Gastroesophageal sphincter (tissue), 3 donors: ENCODE measurements at regions not wholly inside any gene's neighbourhood (a gene's known extent, or its start where the extent isn't known, plus 50 kb on each side); places are given as distances from the start of the nearest gene placed in this dataset.

ENCODE experiments used
- CTCF ChIP-seq, 4 experiments: fragments of 200-600 bp in 2 of 4; fragments of 450-650 bp in 2 of 4; sonication (generic) in 1 of 4; IDR thresholded peaks; one replicate each; pipeline ENCODE4 v1.5.1; 2017 to 2019; ENCODE audit warnings: antibody characterized with exemption in 4 of 4, mild to moderate bottlenecking in 2 of 4, moderate library complexity in 2 of 4
- EP300 ChIP-seq: sonication (generic); formaldehyde crosslinking; IDR thresholded peaks from one replicate; pipeline ENCODE4 v1.6.1; 2017; ENCODE audit warnings: antibody characterized with exemption, mild to moderate bottlenecking
- POLR2A ChIP-seq, 2 donors: fragments of 450-650 bp; IDR thresholded peaks; one replicate each; pipeline ENCODE4 v1.6.1; 2017; ENCODE audit warnings: antibody characterized with exemption in 2 of 2, mild to moderate bottlenecking in 2 of 2, moderate library complexity in 1 of 2
- POLR2AphosphoS5 ChIP-seq: sonication (generic); formaldehyde crosslinking; IDR thresholded peaks from one replicate; pipeline ENCODE4 v1.6.1; 2017; ENCODE audit warnings: antibody characterized with exemption

- TF ChIP-seq CTCF (IDR thresholded peaks at IDR 0.05) (no peak), POLR2AphosphoS5 (no peak), POLR2A (IDR thresholded peaks at IDR 0.05) (no peak), EP300 (no peak)
These were observed 239.0 kb downstream of the BUB3 start for GRCh38 chr10:123393170-123393569.
